CD1c-positive myeloid dendritic cell (primary cell): ENCODE measurements at regions not wholly inside any gene's neighbourhood (a gene's known extent, or its start where the extent isn't known, plus 50 kb on each side); places are given as distances from the start of the nearest gene placed in this dataset.
"Not testable (repeated sequence)": the region's sequence is repeated elsewhere in the genome, so short reads cannot be mapped to it uniquely, and the experiment has no call there.

Source experiments
- DNase-seq: peaks from one replicate; pipeline ENCODE4 v3.0.0-alpha.2; 2016; ENCODE audit errors: extremely low spot score

DNA sequence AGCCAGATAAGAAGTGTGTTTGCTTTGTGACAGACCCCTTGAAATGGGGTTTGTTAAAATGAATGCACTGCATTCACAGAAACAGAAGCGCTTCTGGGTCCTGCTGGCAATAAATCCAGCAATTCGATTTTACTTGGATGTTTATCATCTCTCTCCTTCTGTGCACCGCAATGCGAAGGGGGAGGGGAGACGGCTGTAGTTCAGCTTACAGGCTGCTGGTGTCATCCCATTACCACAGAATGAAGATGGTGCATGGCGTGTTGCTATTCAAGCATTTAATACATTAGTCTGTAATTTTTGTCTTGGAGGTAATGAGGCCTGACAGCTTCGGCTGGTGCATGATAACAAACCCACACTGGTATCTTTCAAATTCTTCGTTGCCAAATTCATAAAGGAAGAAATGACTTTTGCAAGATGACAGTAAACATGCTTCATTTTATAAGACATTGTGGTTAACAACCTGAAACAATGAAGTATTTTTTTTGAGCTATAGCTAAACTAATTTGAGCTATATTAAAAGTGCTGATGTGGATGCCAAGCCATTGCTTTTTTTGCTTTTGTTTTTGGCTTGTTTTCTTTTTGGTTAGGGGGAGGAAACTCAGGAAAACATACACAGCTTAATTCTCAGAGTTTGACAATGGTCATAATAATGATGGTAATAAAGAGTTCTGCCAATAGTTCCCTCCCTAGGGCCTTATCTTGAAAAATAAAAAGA lies 418.3 kb downstream of the OTOL1 start:
- no peak for DNase-seq

DNA sequence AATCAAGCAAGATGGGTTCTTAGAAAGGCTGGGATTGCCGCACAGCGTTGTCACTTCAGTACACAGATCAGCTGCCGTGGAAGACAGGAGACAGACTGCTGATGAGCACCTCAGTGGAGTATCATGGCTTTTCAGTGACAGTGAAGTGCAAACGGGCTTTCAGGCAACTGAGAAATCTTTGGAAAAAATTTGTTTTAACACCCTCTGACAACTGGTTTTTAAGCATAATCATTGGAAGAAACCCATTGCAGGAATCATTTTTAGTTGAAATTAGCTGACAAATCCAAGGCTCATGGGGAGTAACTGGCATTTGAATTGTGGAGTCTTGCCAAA lies 418.8 kb downstream of the OTOL1 start:
- DNase-seq = no peak

DNA sequence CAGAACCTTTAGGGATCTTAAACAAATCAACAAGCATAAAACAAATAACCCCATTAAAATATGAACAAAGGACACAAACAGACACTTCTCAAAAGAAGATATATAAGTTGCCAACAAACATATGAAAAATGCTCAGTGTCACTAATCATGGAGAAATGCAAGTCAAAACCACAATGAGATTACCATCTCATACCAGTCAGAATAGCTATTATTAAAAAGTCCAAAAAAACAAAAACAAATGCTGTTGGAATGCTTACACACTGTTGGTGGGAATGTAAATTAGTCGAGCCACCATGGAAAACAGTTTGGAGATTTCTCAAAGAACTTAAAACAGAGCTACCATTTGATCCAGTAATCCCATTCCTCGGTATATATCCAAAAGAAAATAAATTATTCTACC lies 423.6 kb downstream of the OTOL1 start:
- no peak for DNase-seq

DNA sequence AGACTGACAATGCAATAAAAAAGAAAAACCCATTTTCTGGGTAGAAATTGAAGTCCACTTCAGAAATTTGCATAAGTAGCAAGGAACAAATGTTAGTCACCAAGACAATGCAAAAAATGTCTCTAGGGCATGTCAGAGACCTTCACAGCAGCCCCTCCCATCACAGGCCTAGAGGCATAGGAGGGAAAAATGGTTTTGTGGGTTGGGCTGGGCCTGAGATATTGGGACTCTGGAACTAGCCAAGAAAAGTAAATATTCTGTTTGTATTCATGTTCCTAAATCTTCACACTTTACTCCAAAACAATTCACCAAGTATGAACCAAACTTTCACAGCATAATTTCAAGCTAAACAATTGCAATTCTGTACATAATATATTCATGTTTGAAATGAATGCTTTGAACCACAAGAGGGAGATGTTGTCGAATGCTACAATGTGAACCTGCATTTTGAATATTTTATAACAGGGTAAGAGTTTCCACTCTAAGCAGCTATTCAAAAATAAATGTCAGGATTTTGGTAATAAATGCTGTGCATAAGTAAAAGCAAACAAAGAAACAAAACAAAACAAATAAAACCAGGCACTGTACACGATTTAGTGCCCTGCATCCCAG lies 429.2 kb downstream of the OTOL1 start:
- no peak for DNase-seq

- DNase-seq = no peak
These were observed 430.5 kb downstream of the OTOL1 start for GRCh38 chr3:161927131-161927530.

DNA sequence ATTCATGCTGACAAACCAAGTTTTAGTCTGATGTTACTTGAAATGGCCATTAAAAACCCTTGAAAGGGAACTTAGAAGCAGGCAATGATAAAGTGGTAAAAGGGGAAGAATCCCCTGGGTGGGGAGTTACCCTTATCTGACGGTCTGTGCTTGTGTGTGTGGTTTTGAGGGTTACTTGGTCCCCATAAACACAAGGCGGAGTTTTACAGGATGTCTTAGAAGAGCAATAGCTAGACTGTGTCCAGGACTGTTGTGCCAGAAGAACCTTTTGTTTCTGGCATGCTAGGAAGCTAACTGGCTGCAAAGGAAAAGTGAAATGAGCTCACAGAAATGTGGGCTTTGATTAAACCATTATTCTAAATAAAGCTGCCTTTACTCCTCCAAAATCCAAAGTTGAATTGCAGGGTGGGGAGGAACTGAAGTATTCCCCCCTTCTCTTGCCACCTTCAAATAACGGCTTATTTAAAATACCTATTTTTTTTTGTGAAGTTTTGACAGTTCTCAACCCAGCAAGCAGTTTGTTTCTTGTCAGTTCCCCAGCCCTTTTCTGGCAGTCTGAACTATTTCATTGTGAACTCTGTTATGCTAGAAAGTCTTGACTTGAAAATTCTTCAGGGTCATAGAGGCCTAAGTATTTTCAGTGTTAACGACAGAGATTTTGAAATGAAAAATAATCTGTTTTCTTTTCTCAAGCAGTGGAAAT lies 443.5 kb downstream of the OTOL1 start:
- no peak for DNase-seq

- no peak for DNase-seq
These were observed 444.0 kb downstream of the OTOL1 start for GRCh38 chr3:161940621-161940965.

- DNase-seq = no peak
These were observed 445.3 kb downstream of the OTOL1 start for GRCh38 chr3:161941891-161942290.

GRCh38 chr3:161943801-161944345 lies 447.3 kb downstream of the OTOL1 start:
- DNase-seq = not testable (repeated sequence)

- DNase-seq = peak; percentile 8
These were observed 449.9 kb downstream of the OTOL1 start for GRCh38 chr3:161946443-161946960.

DNA sequence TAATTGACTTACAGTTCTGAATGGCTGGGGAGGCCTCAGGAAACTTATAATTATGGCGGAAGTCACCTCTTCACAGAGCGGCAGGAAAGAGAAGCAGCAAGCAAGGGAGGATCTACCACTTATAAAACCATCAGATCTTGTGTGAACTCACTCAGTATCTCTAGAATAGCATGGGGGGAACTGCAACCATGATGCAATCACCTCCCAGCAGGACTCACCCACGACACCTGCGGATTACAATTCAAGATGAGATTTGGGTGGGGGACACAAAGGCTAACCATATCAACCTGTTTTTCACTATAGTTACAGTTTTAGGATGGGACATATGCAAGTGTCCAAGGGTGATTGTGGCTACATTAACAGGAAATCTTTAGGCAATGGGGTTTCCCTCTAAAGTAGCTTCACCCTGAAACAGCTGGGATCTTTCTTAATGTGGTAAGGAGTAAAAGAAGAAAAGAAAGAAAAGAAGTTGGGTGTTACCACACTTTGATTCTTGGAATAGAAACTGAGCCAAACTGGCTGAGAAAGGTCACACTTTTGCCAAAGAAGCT lies 453.8 kb downstream of the OTOL1 start:
- DNase-seq = no peak

DNA sequence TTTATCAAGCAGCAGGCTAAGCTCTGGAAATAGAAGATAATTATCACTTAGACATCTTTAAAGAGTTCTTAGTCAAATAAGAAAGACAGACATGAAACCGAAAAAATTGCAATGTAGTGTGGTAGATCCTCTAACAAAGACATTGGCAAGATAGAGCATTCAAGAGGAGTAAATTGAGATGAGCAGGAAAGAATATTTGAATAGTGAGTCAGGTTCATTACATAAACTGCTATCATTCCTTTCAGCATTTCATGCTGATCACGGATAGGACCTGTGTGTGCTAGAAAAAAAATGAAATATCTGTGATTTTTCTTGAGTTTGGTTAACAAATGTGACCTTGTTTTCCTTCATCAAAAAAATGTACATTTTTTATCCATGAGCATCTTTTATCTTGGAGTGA lies 460.9 kb downstream of the OTOL1 start:
- no peak for DNase-seq

GRCh38 chr3:161964857-161965256 lies 468.2 kb downstream of the OTOL1 start:
- no peak for DNase-seq

GRCh38 chr3:161969867-161970266 lies 473.3 kb downstream of the OTOL1 start:
- no peak for DNase-seq

- no peak for DNase-seq
These were observed 478.6 kb downstream of the OTOL1 start for GRCh38 chr3:161975201-161975600.

DNA sequence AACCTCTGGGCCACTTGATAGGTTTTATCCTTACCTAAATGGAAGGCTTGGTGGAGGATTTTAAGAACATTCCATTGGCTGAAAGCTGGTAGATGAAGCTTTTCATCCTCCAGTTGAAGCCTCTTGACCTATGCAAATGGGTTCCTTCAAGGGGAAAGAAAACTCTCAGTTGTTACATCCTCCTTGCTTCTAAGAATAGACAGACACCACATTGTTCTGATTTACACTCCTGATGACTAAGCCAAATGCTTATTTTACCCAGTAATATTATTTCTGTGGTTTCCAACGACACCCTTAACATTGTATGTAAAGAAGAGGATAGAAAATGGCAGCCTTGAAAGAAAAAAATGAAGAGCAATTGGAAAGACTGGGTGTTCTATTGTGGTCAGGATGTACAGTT lies 480.5 kb downstream of the OTOL1 start:
- no peak for DNase-seq

- no peak for DNase-seq
These were observed 481.2 kb downstream of the OTOL1 start for GRCh38 chr3:161977850-161978249.

DNA sequence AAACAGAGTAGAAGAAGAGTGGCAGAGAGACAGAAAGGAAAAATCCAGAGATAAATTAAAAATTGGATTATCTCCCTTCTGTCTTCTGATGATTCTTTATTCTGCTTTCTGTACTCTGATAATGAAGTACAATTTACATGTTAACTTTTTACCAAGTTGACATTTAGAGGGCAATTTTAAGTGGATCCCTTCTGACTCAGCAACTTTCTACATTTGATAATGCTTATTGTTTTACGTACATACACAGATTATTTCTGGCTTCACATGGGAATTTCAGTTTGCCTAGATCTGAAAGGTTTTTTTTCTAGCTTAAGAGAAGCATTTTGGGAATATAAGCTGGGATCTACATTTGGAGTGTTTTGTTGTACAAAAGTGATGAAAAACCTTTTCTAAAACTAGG lies 491.3 kb downstream of the OTOL1 start:
- no peak for DNase-seq

DNA sequence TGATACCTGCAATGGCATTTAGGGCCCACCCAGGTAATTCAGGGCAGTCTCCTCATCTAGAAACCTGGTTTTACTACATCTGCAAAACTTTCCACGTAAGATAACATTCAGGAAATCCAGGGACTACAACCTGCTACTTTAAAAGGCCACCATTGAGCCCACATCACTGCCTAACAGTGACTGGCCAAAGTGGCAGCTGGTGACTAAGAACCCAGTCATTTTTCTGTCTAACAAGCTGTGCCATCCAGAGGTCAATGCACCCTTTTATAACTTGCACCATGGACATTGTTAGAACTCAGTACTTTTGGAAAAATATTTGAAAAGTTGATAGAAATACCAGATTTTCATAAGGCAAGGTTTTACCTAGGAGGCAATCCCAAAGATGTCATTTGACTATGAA lies 492.4 kb downstream of the OTOL1 start:
- DNase-seq = no peak

- no peak for DNase-seq
These were observed 493.4 kb downstream of the OTOL1 start for GRCh38 chr3:161990036-161990435.

- DNase-seq = no peak
These were observed 495.4 kb downstream of the OTOL1 start for GRCh38 chr3:161991901-161992540.

DNA sequence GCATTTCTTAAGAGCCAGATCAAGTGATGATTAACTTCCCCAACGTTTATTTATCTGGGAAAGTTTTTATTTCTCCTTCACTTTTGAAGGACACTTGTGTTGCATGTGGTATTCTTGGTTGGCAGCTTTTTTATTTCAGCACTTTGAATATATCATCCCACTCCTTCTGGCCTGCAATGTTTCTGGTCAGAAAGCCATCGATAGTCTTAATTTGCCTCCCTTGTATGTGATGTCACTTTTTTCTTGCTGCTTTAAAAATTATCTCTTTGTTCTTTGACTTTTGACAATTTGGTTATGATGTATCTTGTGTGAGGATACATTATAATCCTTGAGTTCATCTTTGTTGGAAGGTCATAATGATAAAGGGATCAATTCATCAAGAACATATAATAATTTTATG lies 503.2 kb downstream of the OTOL1 start:
- DNase-seq = no peak
